Mesothelial cell of epicardium (in vitro differentiated cells): ENCODE measurements at regions not wholly inside any gene's neighbourhood (a gene's known extent, or its start where the extent isn't known, plus 50 kb on each side); places are given as distances from the start of the nearest gene placed in this dataset.

ENCODE experiments used
- DNase-seq, 2 experiments: peaks; one replicate each; pipeline ENCODE4 v3.0.0; 2021; ENCODE audit warnings: low spot score in 2 of 2; ENCODE audit not compliant: unreplicated experiment in 2 of 2
- H3K27ac Mint-ChIP-seq: 2 replicates; pipeline ENCODE4 v1.8.0; 2021; ENCODE audit warnings: mixed read lengths
- H3K27me3 Mint-ChIP-seq: 2 replicates; pipeline ENCODE4 v1.8.0; 2021; ENCODE audit warnings: low read depth, mixed read lengths
- H3K36me3 Mint-ChIP-seq: 2 replicates; pipeline ENCODE4 v1.8.0; 2021; ENCODE audit warnings: mixed read lengths
- H3K4me1 Mint-ChIP-seq: 2 replicates; pipeline ENCODE4 v1.8.0; 2021; ENCODE audit warnings: mixed read lengths
- H3K4me3 Mint-ChIP-seq: 2 replicates; pipeline ENCODE4 v1.8.0; 2021; ENCODE audit warnings: mild to moderate bottlenecking, moderate library complexity, mixed read lengths
- H3K9me3 Mint-ChIP-seq: 2 replicates; pipeline ENCODE4 v1.8.0; 2021; ENCODE audit warnings: mixed read lengths
- CTCF ChIP-seq: fragments of 200-600 bp; sonication (generic); IDR thresholded peaks from one replicate; pipeline ENCODE4 v1.5.0; 2021; ENCODE audit warnings: antibody characterized with exemption; ENCODE audit not compliant: unreplicated experiment

GRCh38 chr1:103220631-103221041 is 112.3 kb upstream of the COL11A1 start:
- Mint-ChIP-seq H3K27me3 (no peaks in the 10 kb centered on the region), H3K4me3 (no peak overlapping the region), H3K4me1 (peaks cover 23% of the 10 kb centered on the region), H3K27ac (peak overlapping the region; percentile 14), H3K9me3 (peaks cover 4% of the 10 kb centered on the region), H3K36me3 (no peaks in the 10 kb centered on the region)
- TF ChIP-seq CTCF: no peak
- DNase-seq: no peak

- Mint-ChIP-seq H3K4me3 (no peak overlapping the region), H3K27ac (no peak overlapping the region), H3K36me3 (no peaks in the 10 kb centered on the region), H3K4me1 (peaks cover 27% of the 10 kb centered on the region), H3K27me3 (no peaks in the 10 kb centered on the region), H3K9me3 (peaks cover 2% of the 10 kb centered on the region)
- TF ChIP-seq CTCF: no peak
- DNase-seq: no peak
Measured at GRCh38 chr1:103218821-103219220, 110.5 kb upstream of the COL11A1 start.

- Mint-ChIP-seq H3K27me3 (no peaks in the 10 kb centered on the region), H3K9me3 (no peaks in the 10 kb centered on the region), H3K36me3 (no peaks in the 10 kb centered on the region), H3K4me1 (peaks cover 27% of the 10 kb centered on the region), H3K4me3 (no peak overlapping the region), H3K27ac (no peak overlapping the region)
- no peak for DNase-seq
- no peak for TF ChIP-seq CTCF
Measured at GRCh38 chr1:103218369-103218768, 110.0 kb upstream of the COL11A1 start.

- H3K4me3 Mint-ChIP-seq: no peak overlapping the region
- H3K4me1 Mint-ChIP-seq: peaks cover 16% of the 10 kb centered on the region
- TF ChIP-seq CTCF: no peak
- no peaks in the 10 kb centered on the region for H3K36me3 Mint-ChIP-seq
- no peak for DNase-seq
- no peaks in the 10 kb centered on the region for H3K27me3 Mint-ChIP-seq
- H3K9me3 Mint-ChIP-seq: no peaks in the 10 kb centered on the region
- H3K27ac Mint-ChIP-seq: peak overlapping the region; percentile 17
Measured at GRCh38 chr1:103211073-103211472, 102.8 kb upstream of the COL11A1 start.

- H3K9me3 Mint-ChIP-seq: no peaks in the 10 kb centered on the region
- H3K27me3 Mint-ChIP-seq: no peaks in the 10 kb centered on the region
- no peak for DNase-seq
- TF ChIP-seq CTCF: no peak
- no peak overlapping the region for H3K4me3 Mint-ChIP-seq
- no peaks in the 10 kb centered on the region for H3K36me3 Mint-ChIP-seq
- H3K27ac Mint-ChIP-seq: no peak overlapping the region
- H3K4me1 Mint-ChIP-seq: peaks cover 11% of the 10 kb centered on the region
Measured at GRCh38 chr1:103208844-103209243, 100.5 kb upstream of the COL11A1 start.

GRCh38 chr1:103199001-103199400 is 90.7 kb upstream of the COL11A1 start:
- no peak for DNase-seq
- H3K36me3 Mint-ChIP-seq: no peaks in the 10 kb centered on the region
- H3K27ac Mint-ChIP-seq: no peak overlapping the region
- no peak overlapping the region for H3K4me3 Mint-ChIP-seq
- no peaks in the 10 kb centered on the region for H3K27me3 Mint-ChIP-seq
- TF ChIP-seq CTCF: no peak
- peaks cover 17% of the 10 kb centered on the region for H3K4me1 Mint-ChIP-seq
- H3K9me3 Mint-ChIP-seq: no peaks in the 10 kb centered on the region
